IgD-negative memory B cell (primary cell): ENCODE measurements at regions not wholly inside any gene's neighbourhood (a gene's known extent, or its start where the extent isn't known, plus 50 kb on each side); places are given as distances from the start of the nearest gene placed in this dataset.

Source experiments
- H3K27ac Mint-ChIP-seq, 3 donors: one replicate each; pipeline ENCODE4 v1.8.0; 2020 to 2022; ENCODE audit warnings: mild to moderate bottlenecking in 3 of 3, mixed read lengths in 3 of 3, moderate library complexity in 1 of 3
- H3K27me3 Mint-ChIP-seq: one replicate; pipeline ENCODE4 v1.8.0; 2021; ENCODE audit warnings: mixed read lengths
- H3K36me3 Mint-ChIP-seq: one replicate; pipeline ENCODE4 v1.8.0; 2020; ENCODE audit warnings: mild to moderate bottlenecking, mixed read lengths
- H3K4me1 Mint-ChIP-seq, 3 donors: one replicate each; pipeline ENCODE4 v1.8.0; 2020 to 2022; ENCODE audit warnings: mixed read lengths in 3 of 3, mild to moderate bottlenecking in 1 of 3
- H3K4me3 Mint-ChIP-seq, 4 donors: one replicate each; pipeline ENCODE4 v1.8.0; 2020 to 2022; ENCODE audit warnings: mild to moderate bottlenecking in 4 of 4, mixed read lengths in 4 of 4, moderate library complexity in 3 of 4
- H3K9me3 Mint-ChIP-seq, 3 donors: one replicate each; pipeline ENCODE4 v1.8.0; 2020 to 2021; ENCODE audit warnings: mixed read lengths in 3 of 3, mild to moderate bottlenecking in 1 of 3

DNA sequence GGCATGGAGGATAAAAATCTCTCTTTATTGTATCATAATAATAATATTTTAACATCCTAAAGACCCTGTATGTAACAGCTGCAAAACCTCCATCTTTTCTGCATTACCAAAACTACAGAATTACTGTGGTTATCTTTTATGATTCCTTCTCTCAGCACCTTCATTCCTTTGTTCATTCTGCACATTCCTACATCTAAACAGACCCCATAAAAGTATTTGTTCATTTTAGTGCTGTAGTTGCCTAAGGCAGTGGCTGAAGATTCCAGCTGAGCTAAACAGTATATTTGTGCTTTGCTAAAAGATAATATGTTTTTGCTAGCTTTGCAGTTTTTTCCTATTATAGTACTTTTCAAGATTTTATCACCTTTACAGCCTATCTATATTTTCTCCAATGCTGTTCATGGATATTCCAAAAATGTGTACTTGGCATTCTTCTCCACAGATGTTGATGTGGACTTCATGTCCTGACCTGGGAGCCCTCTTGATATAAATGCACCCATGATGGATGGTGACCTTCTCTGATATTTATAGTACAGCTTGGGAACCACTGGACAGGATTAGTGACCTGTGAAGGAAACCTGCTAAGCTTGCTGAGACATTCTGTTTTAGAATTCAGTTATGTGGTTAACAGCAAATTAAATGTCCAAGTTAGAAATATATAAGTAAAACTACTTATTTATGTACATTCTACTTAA, 2832.9 kb upstream of the PCDH20 start:
- Mint-ChIP-seq H3K27me3 (no peaks in the 10 kb centered on the region), H3K4me1 (peaks cover 0 to 2% (median 0%) of the 10 kb centered on the region in 3 donors), H3K36me3 (peaks cover 1% of the 10 kb centered on the region), H3K27ac (no peak overlapping the region), H3K4me3 (no peak overlapping the region), H3K9me3 (peaks cover 2 to 22% (median 4%) of the 10 kb centered on the region in 3 donors)

- Mint-ChIP-seq H3K36me3 (no peaks in the 10 kb centered on the region), H3K9me3 (peaks cover 0 to 9% (median 3%) of the 10 kb centered on the region in 3 donors), H3K4me3 (no peak overlapping the region), H3K4me1 (no peaks in the 10 kb centered on the region), H3K27me3 (no peaks in the 10 kb centered on the region), H3K27ac (no peak overlapping the region)
Observed at GRCh38 chr13:64239372-64239771, 2823.7 kb upstream of the PCDH20 start.

- Mint-ChIP-seq H3K4me3 (no peak overlapping the region), H3K36me3 (no peaks in the 10 kb centered on the region), H3K27me3 (no peaks in the 10 kb centered on the region), H3K9me3 (peaks cover 0 to 5% (median 3%) of the 10 kb centered on the region in 3 donors), H3K27ac (no peak overlapping the region), H3K4me1 (no peaks in the 10 kb centered on the region)
Observed at GRCh38 chr13:64234255-64234654, 2818.6 kb upstream of the PCDH20 start.

GRCh38 chr13:64223016-64223415, 2807.4 kb upstream of the PCDH20 start:
- no peaks in the 10 kb centered on the region for H3K36me3 Mint-ChIP-seq
- no peaks in the 10 kb centered on the region for H3K4me1 Mint-ChIP-seq

DNA sequence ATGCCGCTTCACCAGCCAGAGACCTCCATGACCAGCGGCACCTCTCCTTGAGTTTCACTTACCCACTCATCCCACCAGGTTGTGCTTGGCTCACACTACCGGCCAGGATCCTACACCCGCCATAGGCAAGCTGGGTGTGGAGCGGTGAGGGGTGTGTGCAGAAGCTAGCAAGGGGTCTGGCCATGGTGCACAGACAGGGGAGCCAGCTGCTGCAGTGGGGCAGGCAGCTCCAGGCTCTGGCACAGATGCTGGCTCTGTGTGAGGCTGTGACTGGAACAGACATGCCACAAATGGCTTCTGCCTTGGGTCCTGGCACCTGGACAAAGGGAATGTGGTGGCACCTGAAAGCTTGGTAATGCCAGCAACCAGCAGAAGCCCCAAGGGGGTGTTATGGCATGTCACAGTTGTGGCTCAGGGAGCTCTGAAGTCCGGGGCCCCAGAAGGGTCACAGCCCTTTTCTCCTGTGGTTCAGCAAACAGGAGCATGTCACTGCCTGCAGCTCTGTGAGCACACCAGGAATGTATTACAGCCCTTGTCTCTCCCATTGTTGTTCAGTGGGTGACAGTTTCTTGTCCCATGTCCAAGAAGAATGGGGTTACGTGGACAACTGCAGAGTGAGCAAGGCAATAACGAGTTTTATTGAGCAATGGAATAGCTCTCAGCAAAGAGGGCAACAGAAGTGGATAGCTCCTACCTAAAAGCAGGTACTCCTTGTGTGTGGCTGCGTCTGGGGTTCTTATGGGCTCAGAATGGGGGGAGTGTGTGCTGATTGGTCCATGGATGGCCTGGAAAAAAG, 2791.0 kb upstream of the PCDH20 start:
- Mint-ChIP-seq H3K4me3 (peak overlapping the region in 1 of 4 donors; percentile 17), H3K9me3 (peaks cover 0 to 4% (median 3%) of the 10 kb centered on the region in 3 donors), H3K27ac (no peak overlapping the region), H3K27me3 (no peaks in the 10 kb centered on the region), H3K36me3 (no peaks in the 10 kb centered on the region), H3K4me1 (no peaks in the 10 kb centered on the region)

More at GRCh38 chr13:64223016-64223415, 2807.4 kb upstream of the PCDH20 start:
- peaks cover 4 to 8% (median 6%) of the 10 kb centered on the region in 3 donors for H3K9me3 Mint-ChIP-seq
- H3K4me3 Mint-ChIP-seq, result no peak overlapping the region
- H3K27ac Mint-ChIP-seq, result no peak overlapping the region
- no peaks in the 10 kb centered on the region for H3K27me3 Mint-ChIP-seq

DNA sequence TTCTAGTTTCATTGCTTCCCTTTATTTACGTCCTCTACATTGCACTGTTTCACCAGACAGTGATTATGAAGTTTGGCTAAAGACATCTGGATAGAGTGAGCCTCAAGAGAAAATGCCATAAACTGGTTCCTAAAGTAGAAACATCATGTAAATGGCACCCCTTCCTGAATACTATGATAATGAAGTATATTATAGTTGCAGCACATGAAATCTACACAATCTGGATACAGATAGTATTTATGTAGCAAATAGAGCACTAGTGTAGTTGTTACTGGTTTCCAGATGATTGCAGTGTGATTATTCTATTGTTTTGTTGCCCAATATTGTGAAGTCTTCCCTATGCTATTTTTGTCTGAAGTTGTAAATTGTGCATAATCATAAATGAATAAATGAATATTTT, 2786.9 kb upstream of the PCDH20 start:
- H3K27me3 Mint-ChIP-seq, result no peaks in the 10 kb centered on the region
- no peaks in the 10 kb centered on the region for H3K4me1 Mint-ChIP-seq
- no peaks in the 10 kb centered on the region for H3K36me3 Mint-ChIP-seq
- peaks cover 0 to 4% (median 0%) of the 10 kb centered on the region in 3 donors for H3K9me3 Mint-ChIP-seq
- H3K27ac Mint-ChIP-seq, result no peak overlapping the region
- H3K4me3 Mint-ChIP-seq, result no peak overlapping the region

- Mint-ChIP-seq H3K9me3 (peaks cover 0 to 5% (median 4%) of the 10 kb centered on the region in 3 donors), H3K4me1 (no peaks in the 10 kb centered on the region), H3K27me3 (no peaks in the 10 kb centered on the region), H3K27ac (no peak overlapping the region), H3K36me3 (no peaks in the 10 kb centered on the region), H3K4me3 (no peak overlapping the region)
Observed at GRCh38 chr13:64197232-64197631, 2781.6 kb upstream of the PCDH20 start.

DNA sequence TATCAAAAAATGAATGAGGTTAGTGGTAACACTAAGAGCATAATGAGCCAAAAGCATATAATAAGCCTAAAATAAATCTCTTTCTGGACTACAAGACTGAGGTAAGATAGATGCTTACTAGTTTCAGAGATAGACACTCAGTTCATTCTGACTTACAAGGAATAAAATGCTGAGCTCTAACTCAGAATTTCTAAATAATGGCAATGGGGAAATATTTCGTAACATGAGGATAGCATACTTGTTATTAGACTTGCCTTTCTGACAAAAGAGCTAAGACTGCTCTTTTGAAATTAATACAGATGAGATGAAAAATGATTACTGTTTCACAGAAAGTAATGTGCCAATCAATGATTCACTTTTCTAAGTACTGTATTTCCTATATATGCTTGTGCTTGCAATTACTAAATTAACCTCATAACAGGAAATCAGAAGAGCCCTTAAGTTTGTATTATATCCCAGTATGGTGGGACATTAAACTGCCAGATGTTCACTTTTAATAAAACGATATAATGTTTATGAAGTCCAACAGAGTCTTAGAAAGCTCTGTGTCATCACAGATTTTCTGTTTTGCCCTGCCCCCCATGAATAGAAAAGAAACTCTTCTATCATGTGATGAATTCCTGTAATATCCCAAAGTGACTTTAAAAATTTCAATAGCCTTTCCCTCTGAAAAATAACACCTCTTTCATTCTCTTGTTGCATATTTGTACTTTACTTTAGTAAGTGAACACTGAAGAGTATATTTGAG, 2771.0 kb upstream of the PCDH20 start:
- Mint-ChIP-seq H3K36me3 (peaks cover 2% of the 10 kb centered on the region), H3K9me3 (peaks cover 1 to 12% (median 2%) of the 10 kb centered on the region in 3 donors), H3K27me3 (no peaks in the 10 kb centered on the region), H3K4me1 (no peaks in the 10 kb centered on the region), H3K27ac (no peak overlapping the region), H3K4me3 (no peak overlapping the region)

DNA sequence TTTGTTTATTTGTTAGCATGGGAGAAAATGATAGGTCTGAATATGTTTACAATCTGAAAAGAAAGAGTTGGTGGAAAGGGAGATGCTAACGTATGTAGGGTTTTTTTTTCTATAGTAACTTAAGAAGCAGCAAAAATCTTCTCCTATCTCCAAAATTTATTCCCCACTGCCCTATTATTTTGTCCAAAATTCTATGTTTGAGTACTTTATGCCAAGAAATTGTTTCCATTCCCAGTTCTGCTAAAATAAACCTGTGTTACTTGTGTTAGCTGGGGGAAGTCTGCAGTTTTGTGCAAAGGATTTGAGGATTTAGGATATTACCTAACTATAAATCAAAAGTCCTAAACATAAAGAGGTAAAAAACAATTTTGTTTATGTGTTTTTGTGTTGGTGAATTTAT, 2770.4 kb upstream of the PCDH20 start:
- Mint-ChIP-seq H3K27ac (no peak overlapping the region), H3K27me3 (no peaks in the 10 kb centered on the region)

DNA sequence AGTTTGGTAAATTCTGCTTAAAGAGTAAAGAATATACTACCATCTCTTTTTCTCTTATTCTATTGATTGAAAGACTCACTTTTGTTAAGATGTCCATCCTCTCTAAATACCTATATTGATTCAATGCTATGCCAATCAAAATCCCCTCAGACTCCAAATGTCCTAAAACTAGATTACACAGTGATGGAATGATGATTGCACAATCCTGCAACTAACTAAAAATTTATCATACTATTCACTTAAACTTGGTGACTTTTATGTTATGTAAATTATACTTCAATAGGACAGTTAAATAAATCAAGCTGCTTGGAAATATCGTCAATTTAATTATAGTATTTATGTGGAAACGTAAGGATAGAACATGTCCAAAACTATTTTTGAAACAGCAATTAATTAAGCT, 2765.1 kb upstream of the PCDH20 start:
- Mint-ChIP-seq H3K4me1 (no peaks in the 10 kb centered on the region), H3K27ac (no peak overlapping the region), H3K27me3 (no peaks in the 10 kb centered on the region), H3K4me3 (no peak overlapping the region), H3K9me3 (peaks cover 2 to 10% (median 5%) of the 10 kb centered on the region in 3 donors), H3K36me3 (peaks cover 2% of the 10 kb centered on the region)

More for the DNA sequence above, 2770.4 kb upstream of the PCDH20 start:
- Mint-ChIP-seq H3K4me3 (no peak overlapping the region), H3K9me3 (peaks cover 1 to 12% (median 2%) of the 10 kb centered on the region in 3 donors), H3K36me3 (peaks cover 2% of the 10 kb centered on the region), H3K4me1 (no peaks in the 10 kb centered on the region)

- H3K9me3 Mint-ChIP-seq, result peaks cover 0 to 9% (median 3%) of the 10 kb centered on the region in 3 donors
Observed at GRCh38 chr13:64165826-64166225, 2750.2 kb upstream of the PCDH20 start.

DNA sequence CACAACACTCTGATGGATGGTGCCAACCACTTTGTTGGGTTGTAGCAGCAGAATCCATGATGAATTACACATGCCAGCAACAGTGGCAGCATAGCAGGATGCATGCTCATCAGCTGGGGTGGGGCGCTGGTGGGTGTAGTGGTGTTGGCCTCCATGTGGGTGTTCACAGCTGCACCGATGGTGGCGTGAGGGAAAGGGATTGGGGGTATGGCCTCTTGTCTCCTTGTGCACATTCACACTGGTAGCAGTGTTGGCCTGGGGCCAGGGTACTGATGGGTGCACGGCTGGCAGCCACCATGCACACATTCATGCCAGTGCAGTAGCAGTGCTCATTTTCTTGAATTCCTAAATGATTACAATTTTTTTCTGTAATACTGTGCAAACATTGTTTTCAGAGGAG, 2748.8 kb upstream of the PCDH20 start:
- Mint-ChIP-seq H3K9me3 (peaks cover 0 to 14% (median 3%) of the 10 kb centered on the region in 3 donors), H3K27ac (no peak overlapping the region)

More at GRCh38 chr13:64165826-64166225, 2750.2 kb upstream of the PCDH20 start:
- Mint-ChIP-seq H3K27ac (no peak overlapping the region), H3K27me3 (no peaks in the 10 kb centered on the region), H3K36me3 (no peaks in the 10 kb centered on the region), H3K4me1 (no peaks in the 10 kb centered on the region), H3K4me3 (no peak overlapping the region)

DNA sequence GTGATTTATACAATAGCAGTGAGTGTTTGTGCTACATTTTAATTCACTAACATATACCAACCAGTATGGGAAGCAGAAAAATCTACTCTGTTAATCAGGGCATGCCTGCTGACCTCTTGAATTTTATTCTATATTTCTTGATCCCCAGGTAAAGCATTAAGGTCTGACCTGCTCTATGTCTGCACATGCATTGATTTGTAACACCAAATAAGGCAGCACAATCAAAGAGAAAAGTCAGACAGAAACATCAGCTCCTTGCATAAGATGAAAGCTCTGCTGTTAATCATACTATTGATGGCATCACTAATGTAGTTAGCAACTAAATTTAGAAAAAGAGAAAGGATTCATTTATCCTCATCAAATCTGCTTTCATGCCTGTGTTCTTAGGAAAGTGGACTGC, 2744.8 kb upstream of the PCDH20 start:
- Mint-ChIP-seq H3K4me1 (no peaks in the 10 kb centered on the region), H3K27ac (no peak overlapping the region), H3K9me3 (peaks cover 0 to 21% (median 3%) of the 10 kb centered on the region in 3 donors), H3K27me3 (no peaks in the 10 kb centered on the region), H3K36me3 (no peaks in the 10 kb centered on the region), H3K4me3 (no peak overlapping the region)

More for the DNA sequence above, 2748.8 kb upstream of the PCDH20 start:
- H3K36me3 Mint-ChIP-seq, result no peaks in the 10 kb centered on the region
- no peaks in the 10 kb centered on the region for H3K27me3 Mint-ChIP-seq
- H3K4me3 Mint-ChIP-seq, result no peak overlapping the region
- H3K4me1 Mint-ChIP-seq, result no peaks in the 10 kb centered on the region

GRCh38 chr13:64158908-64159307, 2743.3 kb upstream of the PCDH20 start:
- no peaks in the 10 kb centered on the region for H3K36me3 Mint-ChIP-seq
- peaks cover 0 to 21% (median 3%) of the 10 kb centered on the region in 3 donors for H3K9me3 Mint-ChIP-seq
- no peak overlapping the region for H3K27ac Mint-ChIP-seq
- H3K4me1 Mint-ChIP-seq, result no peaks in the 10 kb centered on the region
- no peaks in the 10 kb centered on the region for H3K27me3 Mint-ChIP-seq
- no peak overlapping the region for H3K4me3 Mint-ChIP-seq

DNA sequence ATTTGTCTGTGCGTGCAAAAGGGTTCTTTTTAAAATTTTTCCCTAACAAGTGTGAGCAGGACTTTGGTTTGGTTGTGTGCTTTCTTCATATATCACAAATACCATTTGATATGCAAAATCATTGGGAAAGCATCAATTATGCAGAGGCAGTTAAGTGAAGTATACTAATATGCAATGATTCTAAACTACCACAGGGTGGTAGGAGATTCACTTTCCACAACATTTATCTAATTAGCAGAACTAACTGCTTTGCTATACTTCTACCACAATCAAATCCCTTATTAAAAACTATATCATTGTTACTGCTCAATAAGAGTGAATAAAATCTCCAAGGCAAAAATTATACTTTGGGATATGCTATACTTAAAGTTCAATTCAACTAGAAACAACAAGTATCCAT, 2738.9 kb upstream of the PCDH20 start:
- Mint-ChIP-seq H3K9me3 (peaks cover 0 to 23% (median 3%) of the 10 kb centered on the region in 3 donors), H3K4me3 (no peak overlapping the region), H3K36me3 (no peaks in the 10 kb centered on the region), H3K27ac (no peak overlapping the region), H3K27me3 (no peaks in the 10 kb centered on the region), H3K4me1 (no peaks in the 10 kb centered on the region)
